ENCODE measurements at regions not wholly inside any gene's neighbourhood (a gene's known extent, or its start where the extent isn't known, plus 50 kb on each side); places are given as distances from the start of the nearest gene placed in this dataset.
"Not testable (repeated sequence)": the region's sequence is repeated elsewhere in the genome, so short reads cannot be mapped to it uniquely, and the experiment has no call there.

DNA sequence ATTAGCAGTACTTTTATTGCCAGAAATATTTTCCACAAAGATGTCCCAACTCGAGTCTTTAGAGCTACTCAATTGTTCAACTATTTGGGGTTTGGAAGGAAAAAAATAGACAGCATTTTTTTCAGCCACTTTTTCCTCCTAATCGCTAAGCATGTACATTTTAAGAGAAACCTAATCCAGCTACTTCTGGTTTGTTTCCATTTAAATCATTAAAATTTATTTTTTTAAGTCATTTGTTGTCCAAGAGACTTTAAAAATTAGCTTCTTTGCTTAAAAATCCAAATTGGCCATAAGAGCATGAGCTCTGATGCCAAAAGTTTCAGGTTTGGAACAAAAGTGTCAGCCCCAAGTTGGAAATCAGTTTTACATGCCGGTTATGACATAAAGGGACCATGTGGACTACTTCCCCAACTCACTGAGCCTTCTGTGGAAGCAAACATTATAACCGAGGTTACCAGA, 186.3 kb upstream of the INTU start:
- in situ Hi-C loops (cut with HindIII; ENCODE audit: low sequenced_read_pairs) = no loop called here
- DNase-seq (ENCODE audit: low spot score) = no peak

DNA sequence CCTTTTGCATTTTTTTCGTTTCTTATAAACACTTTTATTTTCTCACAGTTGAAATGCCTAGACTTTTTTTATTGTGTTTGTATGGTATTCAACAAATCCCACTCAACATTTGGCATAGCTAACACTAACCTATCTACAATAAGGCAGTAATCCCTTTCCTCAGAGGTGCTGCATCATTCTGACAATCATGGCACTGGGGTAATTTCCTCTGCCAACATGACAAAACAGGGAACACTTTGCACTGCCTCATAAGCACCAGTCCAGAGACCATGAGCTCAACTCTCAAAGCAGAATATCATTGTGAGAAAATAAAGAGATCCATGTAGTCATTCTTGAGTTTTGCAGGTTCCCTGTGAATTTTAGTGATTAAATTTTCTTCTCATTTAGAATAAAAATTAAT, 183.8 kb upstream of the INTU start:
- no peak for DNase-seq (ENCODE audit: low spot score)
- in situ Hi-C loops (cut with HindIII; ENCODE audit: low sequenced_read_pairs) = no loop called here

DNA sequence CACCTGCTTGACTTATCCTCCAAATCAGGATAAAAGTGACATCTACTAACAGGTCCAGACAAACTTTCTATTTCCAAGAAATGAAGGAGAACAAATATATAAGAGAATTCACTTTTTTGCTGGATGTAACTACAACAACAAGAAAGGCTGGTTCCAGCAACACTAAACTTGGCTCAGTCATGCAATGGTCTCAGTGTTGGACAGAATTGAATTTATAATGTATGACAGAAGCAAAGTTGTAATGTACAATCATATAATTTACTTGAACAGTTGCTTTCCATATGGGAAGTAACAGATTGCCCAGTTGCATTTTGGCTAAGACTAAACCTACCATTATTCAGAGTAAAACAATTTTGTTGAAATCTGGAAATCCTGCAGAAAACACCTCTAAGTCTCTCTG, 183.3 kb upstream of the INTU start:
- DNase-seq (ENCODE audit: low spot score) = no peak
- in situ Hi-C loops (cut with HindIII; ENCODE audit: low sequenced_read_pairs) = no loop called here

DNA sequence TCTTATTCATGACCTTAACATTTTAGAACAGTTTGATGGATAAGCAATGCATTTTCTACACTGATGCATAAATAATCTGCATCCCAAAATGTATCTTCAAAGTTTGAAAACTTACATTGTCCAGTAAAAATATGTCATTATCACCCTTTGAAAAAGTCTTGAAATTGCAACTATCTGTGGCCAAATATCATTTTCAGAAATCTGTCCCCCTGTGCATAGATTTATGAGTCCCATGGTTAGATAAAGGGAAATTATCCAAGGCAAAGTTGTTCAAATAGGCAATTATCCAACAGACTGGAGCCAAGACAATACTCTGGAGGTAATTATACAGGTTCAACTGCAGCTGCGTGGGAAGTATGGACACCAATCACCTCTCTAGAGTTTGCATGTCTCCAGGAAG, 182.5 kb upstream of the INTU start:
- DNase-seq (ENCODE audit: low spot score) = no peak
- in situ Hi-C loops (cut with HindIII; ENCODE audit: low sequenced_read_pairs) = no loop called here

DNA sequence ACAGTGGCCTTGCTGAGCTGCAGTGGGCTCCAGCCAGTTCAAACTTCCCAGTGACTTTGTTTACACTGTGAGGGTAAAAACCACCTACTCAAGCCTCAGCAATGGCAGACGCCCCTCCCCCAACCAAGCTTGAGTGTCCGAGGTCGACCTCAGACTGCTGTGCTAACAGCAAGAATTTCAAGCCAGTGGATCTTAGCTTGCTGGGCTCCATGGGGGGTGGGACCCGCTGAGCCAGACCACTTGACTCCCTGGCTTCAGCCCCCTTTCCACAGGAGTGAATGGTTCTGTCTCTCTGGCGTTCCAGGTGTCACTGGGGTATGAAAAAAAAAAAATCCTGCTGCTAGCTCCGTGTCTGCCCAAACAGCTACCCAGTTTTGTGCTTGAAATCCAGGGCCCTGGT, 168.9 kb upstream of the INTU start:
- DNase-seq (ENCODE audit: low spot score) = no peak
- in situ Hi-C loops (cut with HindIII; ENCODE audit: low sequenced_read_pairs) = no loop called here

DNA sequence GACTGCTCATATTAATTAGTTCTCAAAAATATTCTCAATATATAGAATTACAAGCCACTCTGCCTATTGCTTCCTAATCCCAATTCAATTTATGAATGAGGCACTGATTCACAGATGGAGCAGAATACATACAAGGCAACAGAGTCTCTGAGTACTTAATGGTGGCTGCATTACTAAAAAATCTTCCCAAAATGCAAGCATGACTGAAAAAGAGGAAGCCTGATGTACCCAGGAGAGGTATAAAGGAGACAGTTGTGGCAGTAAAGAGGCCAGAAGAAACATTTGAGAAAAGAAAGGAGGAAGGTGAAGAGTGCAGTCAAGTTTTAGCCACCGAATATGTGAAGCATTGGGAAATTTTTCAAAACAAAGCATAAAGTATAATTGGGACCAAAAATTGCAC, 163.2 kb upstream of the INTU start:
- in situ Hi-C loops (cut with HindIII; ENCODE audit: low sequenced_read_pairs) = no loop called here
- DNase-seq (ENCODE audit: low spot score) = no peak

DNA sequence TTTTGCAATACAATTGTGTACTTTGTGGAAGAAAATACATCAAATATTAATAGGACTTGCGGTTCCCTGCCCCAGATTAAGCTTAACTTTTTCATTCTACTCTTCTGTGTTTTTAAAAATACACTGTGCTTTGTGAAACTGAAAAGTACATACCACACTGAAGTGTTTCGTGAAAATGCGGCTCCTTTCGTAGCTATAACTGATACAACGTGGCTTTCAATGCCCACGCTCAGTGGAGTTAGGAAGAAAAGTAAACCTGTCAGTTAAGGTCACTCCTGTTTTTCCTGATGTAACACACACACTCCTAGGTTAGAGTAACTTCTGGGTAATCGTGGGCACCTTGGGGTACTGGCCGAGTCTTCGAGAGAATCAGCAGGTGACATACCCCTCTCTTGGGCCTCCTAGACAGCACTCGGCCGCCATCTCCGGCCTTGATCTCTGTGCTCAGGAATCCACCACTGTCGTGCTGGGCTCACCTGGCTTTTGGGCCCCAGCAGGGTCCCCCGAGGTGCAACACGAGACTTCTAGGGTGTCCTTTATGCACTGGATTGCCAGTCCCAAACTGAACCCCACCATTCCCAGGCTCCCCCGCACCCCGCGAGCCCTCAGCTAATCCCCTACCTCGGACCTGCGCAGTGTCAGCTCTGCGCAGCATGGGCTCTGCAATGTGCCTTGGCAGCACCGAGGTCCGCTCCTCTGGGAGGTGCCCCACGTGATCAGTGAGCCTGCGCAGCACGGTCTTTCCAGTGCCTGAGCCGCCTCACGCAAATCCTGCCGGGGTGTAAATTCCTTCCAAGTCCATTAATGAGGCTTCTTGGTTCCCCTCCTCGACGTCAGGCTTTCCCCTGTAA, 162.6 kb upstream of the INTU start:
- no peak for DNase-seq (ENCODE audit: low spot score)

DNA sequence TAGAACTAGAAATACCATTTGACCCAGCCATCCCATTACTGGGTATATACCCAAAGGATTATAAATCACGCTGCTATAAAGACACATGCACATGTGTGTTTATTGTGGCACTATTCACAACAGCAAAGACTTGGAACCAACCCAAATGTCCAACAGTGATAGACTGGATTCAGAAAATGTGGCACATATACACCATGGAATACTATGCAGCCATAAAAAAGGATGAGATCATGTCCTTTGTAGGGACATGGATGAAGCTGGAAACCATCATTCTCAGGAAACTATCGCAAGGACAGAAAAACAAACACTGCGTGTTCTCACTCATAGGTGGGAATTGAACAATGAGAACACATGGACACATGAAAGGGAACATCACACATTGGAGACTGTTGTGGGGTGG, 154.5 kb upstream of the INTU start:
- in situ Hi-C loops (cut with HindIII; ENCODE audit: low sequenced_read_pairs); DNase-seq (ENCODE audit: low spot score): not testable (repeated sequence)

More for the DNA sequence above, 162.6 kb upstream of the INTU start:
- in situ Hi-C loops (cut with HindIII; ENCODE audit: low sequenced_read_pairs) = no loop called here

DNA sequence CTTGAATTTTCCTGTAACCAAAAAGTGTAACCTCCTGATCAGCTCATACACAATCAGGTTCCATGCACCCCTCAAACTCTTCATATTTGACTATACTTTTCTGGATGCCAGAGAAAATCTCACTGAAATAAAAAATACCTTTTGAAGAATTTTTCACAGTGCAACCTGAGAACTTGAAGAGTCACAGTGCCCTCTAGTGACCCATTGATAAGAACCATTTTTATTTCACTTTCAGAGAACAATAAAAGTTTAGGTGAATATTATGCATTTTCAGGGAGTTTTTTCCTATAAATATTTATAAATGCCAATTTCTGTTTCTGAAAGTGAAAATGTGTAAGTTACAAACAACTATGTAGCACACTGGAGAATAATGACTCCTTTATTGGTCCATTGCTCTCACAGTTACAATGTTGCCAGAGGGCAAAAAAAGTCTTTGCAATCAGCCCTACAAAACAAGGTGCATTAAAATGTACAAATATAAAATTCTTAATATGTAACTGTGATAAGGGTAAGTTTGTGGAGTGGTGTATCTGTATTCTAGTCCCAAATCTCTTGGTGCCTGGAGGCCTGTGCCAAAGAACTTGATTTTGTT, 153.6 kb upstream of the INTU start:
- in situ Hi-C loops (cut with HindIII; ENCODE audit: low sequenced_read_pairs) = no loop called here
- DNase-seq (ENCODE audit: low spot score) = peak; percentile 12

DNA sequence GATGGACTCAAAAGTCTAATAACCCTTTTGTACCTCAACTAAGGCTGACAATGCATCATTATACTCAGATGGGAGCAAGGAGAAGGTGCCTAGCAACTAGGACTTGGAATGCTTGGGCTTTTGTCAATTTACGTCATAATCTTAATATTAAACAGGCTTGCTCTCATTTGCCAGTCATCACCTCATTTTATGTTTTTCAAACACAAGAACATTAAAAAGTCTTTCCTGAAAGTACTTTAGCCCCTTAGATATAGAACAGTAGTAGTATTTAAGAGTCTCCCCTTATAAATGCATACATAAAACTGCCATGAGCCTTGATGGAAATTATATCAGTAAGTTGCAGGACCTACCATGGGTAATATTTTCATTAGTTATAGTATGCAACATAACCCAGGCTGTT, 150.7 kb upstream of the INTU start:
- DNase-seq (ENCODE audit: low spot score) = no peak
- in situ Hi-C loops (cut with HindIII; ENCODE audit: low sequenced_read_pairs) = no loop called here

DNA sequence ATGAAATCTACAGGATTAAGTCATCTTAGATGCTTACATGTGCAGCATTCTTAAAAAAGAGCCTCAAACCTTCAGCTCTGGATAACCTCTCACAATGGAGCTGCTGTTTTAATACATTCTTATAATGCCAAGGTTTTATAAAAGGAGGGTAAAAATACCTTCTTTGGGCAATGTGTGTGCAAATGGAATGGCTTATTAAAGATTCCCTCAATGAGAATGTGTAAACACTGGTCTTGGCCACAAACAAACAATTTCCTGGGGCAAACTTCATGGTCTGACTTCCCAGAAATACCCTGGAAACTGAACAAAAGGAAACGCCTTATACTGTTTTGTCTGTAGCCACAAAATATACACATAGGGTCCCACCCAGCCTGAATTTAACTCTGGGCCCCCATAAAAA, 148.6 kb upstream of the INTU start:
- DNase-seq (ENCODE audit: low spot score) = no peak
- in situ Hi-C loops (cut with HindIII; ENCODE audit: low sequenced_read_pairs) = no loop called here

DNA sequence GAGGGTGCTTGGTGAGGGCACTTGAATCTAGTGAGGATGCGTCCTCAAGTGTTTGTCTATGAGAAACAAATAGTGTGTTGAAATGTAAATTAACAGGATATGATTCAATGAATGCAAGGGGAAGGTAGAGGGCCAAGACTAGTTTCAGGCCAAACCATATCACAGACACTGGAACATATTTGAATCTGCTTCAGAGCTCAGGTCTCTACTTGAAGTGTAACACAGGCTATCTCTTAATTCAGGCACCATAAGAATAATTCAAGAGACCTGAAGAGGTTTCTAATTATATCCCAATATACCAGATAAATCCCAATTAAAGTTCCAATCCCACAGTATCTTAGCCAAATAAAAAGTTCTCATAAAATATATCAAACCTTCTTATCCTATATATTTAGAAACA, 146.5 kb upstream of the INTU start:
- in situ Hi-C loops (cut with HindIII; ENCODE audit: low sequenced_read_pairs) = no loop called here
- DNase-seq (ENCODE audit: low spot score) = no peak

DNA sequence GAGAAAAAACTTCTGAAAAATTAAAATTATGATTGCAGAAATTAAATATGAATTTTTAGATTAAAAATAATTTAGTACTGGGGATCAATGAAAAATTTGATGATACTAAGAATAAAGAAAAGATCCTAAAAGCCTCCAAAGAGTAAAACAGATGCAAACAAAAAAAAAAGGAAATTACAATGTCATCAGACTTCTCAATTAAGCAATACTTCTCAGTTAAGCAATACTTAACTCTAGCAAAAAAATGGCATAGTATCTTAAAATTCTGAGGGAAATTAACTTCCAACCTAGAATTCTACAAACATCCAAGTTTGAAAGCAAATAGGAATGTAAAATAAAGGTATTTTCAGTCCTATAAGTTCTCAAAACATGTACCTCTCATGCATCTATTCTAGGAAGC, 141.2 kb upstream of the INTU start:
- in situ Hi-C loops (cut with HindIII; ENCODE audit: low sequenced_read_pairs) = no loop called here

DNA sequence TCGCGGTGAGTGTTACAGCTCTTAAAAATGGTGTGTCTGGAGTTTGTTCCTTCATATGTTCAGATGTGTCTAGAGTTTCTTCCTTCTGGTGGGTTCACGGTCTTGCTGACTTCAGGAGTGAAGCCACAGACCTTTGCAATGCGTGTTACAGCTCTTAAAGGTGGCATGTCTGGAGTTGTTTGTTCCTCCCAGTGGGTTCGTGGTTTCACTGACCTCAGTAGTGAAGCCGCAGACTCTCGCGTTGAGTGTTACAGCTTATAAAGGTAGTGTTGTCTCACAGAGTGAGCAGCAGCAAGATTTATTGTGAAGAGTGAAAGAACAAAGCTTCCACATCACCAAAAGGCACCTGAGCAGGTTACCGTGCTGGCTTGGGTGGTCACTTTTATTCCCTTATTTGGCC, 135.9 kb upstream of the INTU start:
- DNase-seq (ENCODE audit: low spot score); in situ Hi-C loops (cut with HindIII; ENCODE audit: low sequenced_read_pairs): not testable (repeated sequence)

More for the DNA sequence above, 141.2 kb upstream of the INTU start:
- DNase-seq (ENCODE audit: low spot score) = no peak

DNA sequence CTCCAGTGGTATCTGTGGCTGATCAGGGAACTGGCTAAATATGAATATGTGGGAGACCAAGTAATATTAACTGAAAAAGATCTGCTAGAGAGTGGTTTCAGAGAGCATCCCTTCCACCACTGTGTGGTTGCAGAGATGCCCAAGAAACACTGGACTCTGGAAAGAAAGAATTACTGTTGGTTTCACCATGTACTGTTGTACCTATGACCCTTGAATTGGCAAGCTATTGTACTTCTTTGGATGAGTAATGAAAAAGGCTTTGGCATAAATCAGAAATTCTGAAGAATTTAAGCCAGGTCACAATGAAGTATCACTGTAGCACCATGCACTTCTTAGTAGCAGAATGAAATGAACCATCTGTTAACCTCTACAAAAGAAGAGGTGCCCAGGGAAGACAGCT, 134.4 kb upstream of the INTU start:
- in situ Hi-C loops (cut with HindIII; ENCODE audit: low sequenced_read_pairs) = no loop called here

DNA sequence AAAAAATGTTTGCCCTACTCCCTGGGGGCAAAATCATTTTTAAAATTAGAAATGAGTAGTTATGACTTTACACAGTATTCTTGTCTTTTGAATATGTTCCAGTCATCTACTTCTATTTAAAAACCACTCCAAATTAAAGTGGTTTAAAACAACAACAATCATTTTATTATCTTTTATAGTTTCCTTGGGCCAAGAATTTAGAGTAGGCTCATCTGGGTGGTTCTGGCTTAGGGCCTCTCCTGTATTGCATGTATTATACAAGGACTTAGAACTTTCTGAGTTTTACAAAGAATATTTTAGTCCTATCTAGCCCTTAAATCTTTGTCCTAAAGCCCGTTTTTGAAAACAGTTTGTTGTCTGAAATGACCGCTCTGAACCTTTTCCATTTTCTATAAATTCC, 132.5 kb upstream of the INTU start:
- in situ Hi-C loops (cut with HindIII; ENCODE audit: low sequenced_read_pairs) = no loop called here
- DNase-seq (ENCODE audit: low spot score) = no peak

More for the DNA sequence above, 134.4 kb upstream of the INTU start:
- DNase-seq (ENCODE audit: low spot score) = no peak

DNA sequence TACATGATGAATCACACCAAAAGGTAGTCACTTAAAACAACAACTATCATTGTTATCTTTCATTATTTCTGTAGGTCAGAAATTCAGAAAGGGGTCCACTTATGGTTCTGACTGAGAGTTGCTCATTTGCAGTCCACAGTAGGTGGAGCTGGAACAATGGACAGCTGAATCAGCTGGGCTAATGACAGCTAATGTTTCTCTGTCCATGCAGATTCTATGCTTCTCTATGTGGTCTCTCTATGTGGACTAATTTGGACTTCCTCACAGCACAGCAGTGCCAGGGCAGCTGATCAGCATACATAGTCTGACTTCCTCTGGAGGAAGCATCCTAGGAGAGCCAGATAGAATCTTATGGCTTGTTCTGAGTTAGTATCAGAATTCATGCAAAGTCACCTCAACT, 131.7 kb upstream of the INTU start:
- in situ Hi-C loops (cut with HindIII; ENCODE audit: low sequenced_read_pairs) = no loop called here
- no peak for DNase-seq (ENCODE audit: low spot score)

DNA sequence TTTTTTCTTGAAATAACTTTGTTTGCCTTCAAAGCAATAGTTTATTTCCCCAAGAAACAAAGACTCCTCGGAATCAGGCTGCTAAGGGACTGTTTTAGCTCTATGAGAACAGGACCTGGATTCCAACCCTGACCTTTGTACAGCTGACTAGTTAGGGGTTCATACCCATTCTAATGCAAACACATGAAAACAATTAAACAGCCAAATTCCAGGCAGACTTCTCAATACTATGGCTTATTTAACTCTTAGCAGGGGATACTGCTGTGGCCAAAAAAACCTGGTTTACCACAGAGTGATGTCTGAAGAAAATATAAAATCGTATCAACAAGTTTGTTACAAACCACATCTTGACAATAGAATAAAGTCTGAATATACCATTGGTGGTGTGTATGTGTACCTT, 129.6 kb upstream of the INTU start:
- in situ Hi-C loops (cut with HindIII; ENCODE audit: low sequenced_read_pairs) = no loop called here
- no peak for DNase-seq (ENCODE audit: low spot score)

DNA sequence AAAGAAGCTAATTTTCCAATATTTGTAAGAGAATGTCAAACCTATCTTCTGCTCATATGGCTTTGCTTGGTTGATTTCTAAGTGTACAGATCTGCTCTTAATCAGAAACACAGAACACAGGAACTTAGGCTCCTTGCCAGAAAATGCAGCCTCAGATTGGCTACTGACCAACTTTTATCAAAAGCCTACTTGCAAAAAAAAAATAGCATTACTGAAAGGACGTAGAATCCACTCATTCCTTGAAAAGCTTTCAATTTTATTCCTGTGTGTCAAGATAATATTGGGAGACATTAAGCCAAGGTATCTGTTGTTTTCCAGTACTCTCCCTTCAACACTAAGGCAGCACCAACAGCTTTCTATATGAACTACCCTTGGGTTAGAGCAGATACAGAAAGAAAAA, 127.6 kb upstream of the INTU start:
- in situ Hi-C loops (cut with HindIII; ENCODE audit: low sequenced_read_pairs) = no loop called here
- no peak for DNase-seq (ENCODE audit: low spot score)

DNA sequence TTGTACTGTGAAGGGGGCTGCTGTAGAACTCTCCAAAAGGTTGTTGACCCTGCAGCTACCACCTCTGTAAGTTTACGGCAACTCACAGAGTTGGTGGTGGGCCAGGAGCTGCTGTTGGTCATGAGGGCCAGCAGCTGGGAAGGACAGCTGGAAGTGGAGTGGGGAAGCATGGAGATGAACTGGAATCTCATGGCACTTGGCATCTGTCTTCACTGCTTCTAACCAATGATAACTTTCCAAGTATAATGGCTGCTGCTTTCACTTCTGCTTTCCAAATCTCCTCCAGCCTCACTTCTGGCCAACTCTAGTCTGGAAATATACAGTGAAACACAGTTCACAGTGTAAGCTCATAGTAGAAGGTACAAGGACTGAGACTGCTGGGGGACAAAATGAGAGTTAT, 126.5 kb upstream of the INTU start:
- DNase-seq (ENCODE audit: low spot score) = no peak
- in situ Hi-C loops (cut with HindIII; ENCODE audit: low sequenced_read_pairs) = no loop called here

DNA sequence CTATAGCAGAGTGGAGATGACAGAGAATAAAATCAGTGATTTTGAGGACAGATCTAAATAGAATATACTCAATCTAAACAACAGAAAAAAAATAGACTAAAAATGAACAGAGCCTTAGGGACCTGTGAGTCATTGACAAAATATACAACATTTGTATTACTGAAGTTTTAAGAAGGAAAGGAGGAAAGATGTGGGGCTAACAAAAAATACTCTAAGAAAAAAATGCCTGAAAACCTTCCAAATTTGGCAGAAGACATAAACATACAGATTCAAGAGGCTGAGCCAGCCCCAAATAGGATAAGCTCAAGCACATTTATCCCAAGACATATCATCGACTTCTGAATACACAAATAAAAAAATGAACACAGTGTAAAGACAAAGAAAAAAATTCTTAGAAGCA, 123.6 kb upstream of the INTU start:
- in situ Hi-C loops (cut with HindIII; ENCODE audit: low sequenced_read_pairs) = no loop called here
- DNase-seq (ENCODE audit: low spot score) = no peak

Data from G401 (cell line).